SK-N-MC (cell line): ENCODE measurements at regions not wholly inside any gene's neighbourhood (a gene's known extent, or its start where the extent isn't known, plus 50 kb on each side); places are given as distances from the start of the nearest gene placed in this dataset.

Experiments
- DNase-seq: peaks from one replicate; pipeline ENCODE4 v3.0.0-alpha.2; 2011; ENCODE audit warnings: low read depth, low spot score
- H3K27ac ChIP-seq: fragments of 200-600 bp; sonication (generic); 2 replicates; pipeline ENCODE4 v1.5.1; 2016; ENCODE audit warnings: mixed run types
- H3K36me3 ChIP-seq: fragments of 200-600 bp; sonication (generic); 2 replicates; pipeline ENCODE4 v1.6.1; 2017; ENCODE audit warnings: antibody characterized with exemption, low read length, mixed read lengths; ENCODE audit not compliant: insufficient read depth
- H3K4me3 ChIP-seq: fragments of 200-600 bp; sonication (generic); 2 replicates; pipeline ENCODE4 v1.5.1; 2016
- H3K9ac ChIP-seq: fragments of 200-600 bp; sonication (generic); 2 replicates; pipeline ENCODE4 v1.8.0; 2017; ENCODE audit warnings: mixed run types, mixed read lengths; ENCODE audit not compliant: insufficient read length
- H3K9me3 ChIP-seq: fragments of 200-600 bp; sonication (generic); 2 replicates; pipeline ENCODE4 v1.6.1; 2017; ENCODE audit warnings: low read depth, mild to moderate bottlenecking, antibody characterized with exemption, low read length, moderate library complexity, mixed read lengths
- EZH2 ChIP-seq: fragments of 200-600 bp; sonication (generic); IDR thresholded peaks from one replicate; pipeline ENCODE4 v1.6.1; 2017; ENCODE audit warnings: antibody characterized with exemption
- FOXP2 ChIP-seq: optimal IDR thresholded peaks from 2 replicates; pipeline ENCODE3; 2011; ENCODE audit warnings: mild to moderate bottlenecking, moderate library complexity; ENCODE audit not compliant: insufficient read depth; ENCODE audit errors: extremely low read length, control extremely low read depth
- POLR2AphosphoS5 ChIP-seq: IDR thresholded peaks from 2 replicates; pipeline ENCODE4 v1.6.1; 2012; ENCODE audit warnings: mild to moderate bottlenecking, low read depth, low read length, borderline replicate concordance

DNA sequence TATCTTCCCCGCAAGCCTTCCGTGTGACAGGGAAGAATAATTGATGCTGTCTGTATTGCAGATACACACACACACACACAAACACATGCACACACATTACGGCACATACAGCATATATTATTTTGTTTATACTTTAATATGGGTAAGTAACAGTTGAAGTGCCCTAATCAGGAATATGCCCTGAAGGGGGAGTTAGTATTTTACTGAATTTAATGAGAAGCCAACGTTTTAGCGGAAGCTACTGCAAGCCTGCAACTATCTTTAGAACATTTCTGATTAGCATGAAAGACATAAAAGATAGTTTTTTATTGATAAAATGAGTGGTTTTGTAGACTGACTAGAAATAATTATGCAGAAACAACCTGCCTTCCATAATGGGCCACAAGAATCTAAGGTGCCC lies 296.6 kb upstream of the SLCO3A1 start:
- H3K36me3 ChIP-seq = no peaks in the 10 kb centered on the region
- H3K9me3 ChIP-seq = no peaks in the 10 kb centered on the region
- H3K9ac ChIP-seq = no peak overlapping the region
- no peak for DNase-seq
- TF ChIP-seq FOXP2 (peak; percentile 31), EZH2 (no peak)
- H3K27ac ChIP-seq = peak overlapping the region; percentile 59; the same call in 1 of the 2 replicates
- H3K4me3 ChIP-seq = peak overlapping the region; percentile 36

DNA sequence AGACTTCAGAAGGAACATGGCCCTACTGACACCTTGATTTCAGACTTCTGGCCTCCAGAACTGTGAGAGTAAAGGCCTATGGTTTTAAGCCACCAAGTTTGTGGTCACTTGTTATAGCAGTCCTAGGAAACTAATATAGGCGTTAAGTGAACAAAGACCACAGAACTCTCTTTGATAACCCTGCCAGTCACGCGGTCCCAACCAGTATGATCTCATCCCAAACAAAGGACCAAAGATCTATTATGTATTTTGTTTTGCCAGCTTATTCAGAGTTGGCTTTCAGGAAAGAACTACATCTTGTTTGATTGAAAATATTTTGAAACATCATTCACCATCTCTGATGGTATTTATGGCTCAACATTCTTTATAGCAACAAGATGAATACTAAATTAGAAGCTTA lies 294.4 kb upstream of the SLCO3A1 start:
- DNase-seq = no peak
- TF ChIP-seq EZH2 (no peak), POLR2AphosphoS5 (no peak), FOXP2 (no peak)
- Histone ChIP-seq H3K36me3 (no peaks in the 10 kb centered on the region), H3K9me3 (no peaks in the 10 kb centered on the region), H3K27ac (no peak overlapping the region), H3K4me3 (no peak overlapping the region), H3K9ac (no peak overlapping the region)

DNA sequence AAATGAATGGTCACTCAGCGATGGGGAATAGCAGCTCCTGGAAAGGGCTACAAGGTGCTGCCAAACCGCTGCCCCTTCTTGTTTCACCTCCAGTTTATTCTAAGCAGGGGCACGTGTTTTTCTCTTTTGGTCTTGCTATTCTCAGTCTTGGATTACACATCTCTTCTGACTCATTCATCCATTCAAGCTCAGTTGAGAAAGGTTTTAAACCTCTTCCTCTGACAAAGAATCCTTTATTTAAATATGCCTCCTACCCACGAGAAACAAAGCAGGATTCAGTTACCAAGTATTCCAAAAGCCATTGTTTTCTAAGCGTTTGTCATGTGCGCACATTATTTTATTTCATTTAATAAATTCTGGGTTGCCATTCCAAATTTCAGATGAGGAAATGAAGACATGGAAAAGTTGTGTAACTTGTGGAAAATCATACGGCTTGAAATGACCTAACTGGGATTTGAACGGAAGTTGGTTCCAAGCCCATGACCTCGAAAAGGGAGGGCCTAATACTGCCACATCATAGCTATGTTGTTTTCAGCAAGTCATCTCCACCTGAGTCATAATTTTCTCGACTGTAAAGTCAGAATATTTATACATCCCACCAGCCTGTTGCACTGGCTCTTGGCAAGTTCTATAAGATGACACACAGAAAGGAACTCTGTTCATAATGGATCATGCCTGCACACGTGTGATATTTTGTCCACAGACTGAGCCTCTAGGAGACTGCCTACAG lies 292.0 kb upstream of the SLCO3A1 start:
- H3K4me3 ChIP-seq = no peak overlapping the region
- H3K9me3 ChIP-seq = no peaks in the 10 kb centered on the region
- no peak overlapping the region for H3K27ac ChIP-seq
- DNase-seq = no peak
- no peak overlapping the region for H3K9ac ChIP-seq
- H3K36me3 ChIP-seq = no peaks in the 10 kb centered on the region
- TF ChIP-seq EZH2 = no peak
- no peak for TF ChIP-seq POLR2AphosphoS5
- TF ChIP-seq FOXP2 = no peak

DNA sequence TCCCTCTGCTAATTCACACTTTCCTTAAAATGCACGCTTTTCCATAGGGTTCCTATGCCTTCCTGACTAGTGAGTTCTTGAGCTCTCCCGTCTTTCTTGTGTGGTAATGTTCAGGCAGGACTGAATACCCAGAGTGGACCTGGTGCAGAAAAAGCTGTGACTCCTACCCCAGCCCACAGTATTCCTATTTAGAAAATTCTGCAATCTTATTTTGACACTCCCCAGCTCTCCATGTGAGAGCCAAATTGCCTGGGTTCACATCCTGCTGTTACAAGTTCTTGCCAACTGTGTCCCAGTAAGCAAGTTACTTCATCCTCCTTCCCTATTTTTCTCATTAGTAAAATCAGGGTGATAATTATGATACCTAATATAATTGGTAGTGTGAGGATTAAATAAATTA lies 290.8 kb upstream of the SLCO3A1 start:
- H3K9me3 ChIP-seq = no peaks in the 10 kb centered on the region
- no peak overlapping the region for H3K4me3 ChIP-seq
- no peak for TF ChIP-seq POLR2AphosphoS5
- TF ChIP-seq EZH2 = no peak
- no peak for TF ChIP-seq FOXP2
- no peak for DNase-seq
- no peak overlapping the region for H3K9ac ChIP-seq
- no peaks in the 10 kb centered on the region for H3K36me3 ChIP-seq
- H3K27ac ChIP-seq = no peak overlapping the region

DNA sequence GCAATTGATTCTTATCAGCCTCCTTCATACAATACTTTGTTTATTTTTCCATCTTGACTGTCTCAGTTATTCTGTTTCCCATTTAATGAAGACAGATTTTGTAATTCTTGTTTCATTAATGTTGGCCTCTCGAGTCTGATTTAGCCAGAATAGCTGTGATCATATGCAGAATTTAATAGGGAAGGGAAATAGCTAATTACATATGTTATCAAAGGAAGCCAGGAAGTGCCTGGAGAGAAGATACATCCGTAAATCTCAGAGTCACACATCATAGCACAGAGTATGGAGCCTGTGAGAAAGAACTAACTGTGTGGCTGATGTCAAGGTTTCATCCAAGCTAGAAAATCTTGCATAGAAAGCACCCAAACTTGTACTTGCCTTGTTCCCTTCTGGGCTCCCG lies 288.9 kb upstream of the SLCO3A1 start:
- 0 out of 2 replicates have a peak overlapping the region, but pooled peaks have one; percentile 8 for H3K4me3 ChIP-seq
- H3K36me3 ChIP-seq = no peaks in the 10 kb centered on the region
- H3K27ac ChIP-seq = no peak overlapping the region
- H3K9ac ChIP-seq = no peak overlapping the region
- DNase-seq = no peak
- TF ChIP-seq EZH2 (no peak), FOXP2 (peak; percentile 68), POLR2AphosphoS5 (no peak)
- no peaks in the 10 kb centered on the region for H3K9me3 ChIP-seq

DNA sequence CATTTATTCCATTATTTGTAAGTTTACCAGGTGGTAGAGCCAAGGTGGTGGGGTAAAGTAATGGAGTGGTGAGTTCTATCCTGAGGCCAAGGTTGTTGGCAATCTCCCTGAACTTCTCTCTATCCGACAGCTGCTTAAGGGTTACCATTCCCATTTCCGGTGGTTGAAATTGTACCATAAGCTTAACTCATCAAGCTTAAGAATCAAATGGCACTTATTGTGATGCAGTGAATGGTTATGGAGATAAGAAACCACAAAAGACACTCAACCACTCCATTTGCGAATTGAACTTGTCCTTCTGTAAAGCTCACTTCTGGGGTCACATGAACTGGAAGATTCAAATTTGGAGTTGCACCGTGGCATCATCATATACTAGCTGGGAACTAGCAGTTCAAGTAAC lies 287.4 kb upstream of the SLCO3A1 start:
- no peak overlapping the region for H3K9ac ChIP-seq
- no peak for TF ChIP-seq EZH2
- no peak for TF ChIP-seq FOXP2
- peak; percentile 13; the same call in 1 of the 2 replicates for TF ChIP-seq POLR2AphosphoS5
- H3K4me3 ChIP-seq = no peak overlapping the region
- DNase-seq = no peak
- H3K9me3 ChIP-seq = no peaks in the 10 kb centered on the region
- no peaks in the 10 kb centered on the region for H3K36me3 ChIP-seq
- no peak overlapping the region for H3K27ac ChIP-seq

DNA sequence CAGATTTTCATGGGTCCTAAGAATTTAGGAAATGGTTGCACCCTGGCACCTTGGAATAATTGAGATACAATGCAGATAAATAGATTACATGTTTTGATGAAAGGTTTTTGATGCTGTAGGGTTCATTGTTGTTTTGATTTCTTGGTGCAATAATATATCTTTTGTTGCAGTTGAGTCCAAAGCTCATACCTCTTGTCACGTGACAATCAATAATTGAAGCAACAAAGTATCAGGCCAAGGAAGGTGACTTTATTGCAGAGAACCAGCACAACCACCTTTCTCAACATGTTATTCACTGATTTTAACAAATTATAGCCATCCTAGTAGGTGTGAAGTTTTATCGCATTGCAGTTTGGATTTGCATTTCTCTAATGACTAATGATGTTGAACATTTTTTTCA lies 285.5 kb upstream of the SLCO3A1 start:
- Histone ChIP-seq H3K27ac (no peak overlapping the region), H3K9me3 (no peaks in the 10 kb centered on the region), H3K9ac (no peak overlapping the region), H3K36me3 (no peaks in the 10 kb centered on the region), H3K4me3 (no peak overlapping the region)
- TF ChIP-seq POLR2AphosphoS5 = no peak
- TF ChIP-seq FOXP2 = no peak
- no peak for DNase-seq

DNA sequence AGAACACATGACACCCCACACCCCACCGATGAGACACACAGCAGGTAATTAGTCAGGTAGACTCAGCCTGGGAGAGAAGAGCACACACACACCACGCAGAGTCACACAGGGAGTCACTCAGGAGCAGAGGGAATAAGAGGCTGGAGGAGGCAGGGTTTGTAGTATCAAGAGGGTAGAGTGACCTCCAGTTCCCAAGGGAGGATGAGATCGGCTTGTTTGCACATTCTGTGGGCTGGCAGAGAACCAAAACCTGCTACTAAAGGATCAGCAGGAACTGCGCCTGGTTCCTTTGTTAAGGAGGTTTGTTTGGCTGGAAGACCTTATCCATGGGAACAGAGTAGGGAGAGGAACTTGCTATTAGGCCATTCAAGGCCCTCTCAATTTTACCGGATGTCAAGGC lies 281.4 kb upstream of the SLCO3A1 start:
- DNase-seq = no peak
- H3K4me3 ChIP-seq = no peak overlapping the region

DNA sequence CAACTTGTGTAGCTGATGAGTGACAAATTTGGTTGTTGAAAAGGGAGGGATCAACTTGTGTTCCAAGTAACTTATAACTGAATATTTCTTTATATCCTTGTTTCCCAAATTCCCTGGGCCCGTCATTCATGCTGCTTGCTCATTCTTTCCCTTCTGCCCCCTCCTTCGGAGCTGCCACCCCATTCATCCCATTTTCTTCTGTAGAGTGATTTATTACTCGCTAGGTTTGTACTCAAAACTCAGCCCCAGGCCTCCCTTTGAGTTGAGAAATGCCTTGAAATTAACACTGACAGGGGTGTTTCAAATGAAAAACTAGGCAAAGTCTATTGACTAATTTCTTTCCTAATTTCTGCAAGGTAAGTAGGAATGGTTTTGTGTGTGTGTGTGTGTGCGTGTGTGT lies 277.4 kb upstream of the SLCO3A1 start:
- no peak for TF ChIP-seq POLR2AphosphoS5
- TF ChIP-seq EZH2 = no peak
- no peak for TF ChIP-seq FOXP2
- H3K4me3 ChIP-seq = no peak overlapping the region
- H3K36me3 ChIP-seq = no peaks in the 10 kb centered on the region
- H3K27ac ChIP-seq = no peak overlapping the region
- DNase-seq = no peak
- H3K9me3 ChIP-seq = no peaks in the 10 kb centered on the region
- H3K9ac ChIP-seq = no peak overlapping the region

More for the DNA sequence above, 281.4 kb upstream of the SLCO3A1 start:
- TF ChIP-seq POLR2AphosphoS5 = no peak
- TF ChIP-seq EZH2 = no peak
- TF ChIP-seq FOXP2 = no peak
- Histone ChIP-seq H3K27ac (no peak overlapping the region), H3K9me3 (no peaks in the 10 kb centered on the region), H3K36me3 (no peaks in the 10 kb centered on the region), H3K9ac (no peak overlapping the region)
